Activated CD8-positive, alpha-beta T cell treated with anti-CD3 and anti-CD28 coated beads for 36 hours (primary cell): ENCODE measurements at regions not wholly inside any gene's neighbourhood (a gene's known extent, or its start where the extent isn't known, plus 50 kb on each side); places are given as distances from the start of the nearest gene placed in this dataset.

ENCODE experiments used
- ATAC-seq: fragments of 200-7000 bp; cut with Tn5 transposase; one replicate; pipeline ENCODE4 v1.10.0; 2021; ENCODE audit warnings: mild to moderate bottlenecking, moderate library complexity
- CTCF ChIA-PET: fragments of 350-600 bp; sonication (Branson Sonifier 250); formaldehyde crosslinking; loops from one replicate; lab custom pipeline; 2021; ENCODE audit warnings: antibody characterized with exemption; lab: Charles Lee
- POLR2A ChIA-PET: fragments of 350-600 bp; sonication (Branson Sonifier 250); formaldehyde crosslinking; loops from one replicate; lab custom pipeline; 2021; ENCODE audit warnings: antibody characterized with exemption; lab: Charles Lee
- DNase-seq: peaks from one replicate; pipeline ENCODE4 v3.0.0-alpha.2; 2020
- H3K27ac Mint-ChIP-seq: one replicate; pipeline ENCODE4 v1.8.0; 2021; ENCODE audit warnings: mild to moderate bottlenecking, mixed read lengths
- H3K27me3 Mint-ChIP-seq: one replicate; pipeline ENCODE4 v1.8.0; 2021; ENCODE audit warnings: mixed read lengths
- H3K36me3 Mint-ChIP-seq: one replicate; pipeline ENCODE4 v1.8.0; 2021; ENCODE audit warnings: low read depth, mixed read lengths
- H3K4me1 Mint-ChIP-seq: one replicate; pipeline ENCODE4 v1.8.0; 2021; ENCODE audit warnings: low read depth, mixed read lengths
- H3K4me3 Mint-ChIP-seq: one replicate; pipeline ENCODE4 v1.8.0; 2021; ENCODE audit warnings: mild to moderate bottlenecking, moderate library complexity, mixed read lengths
- H3K9me3 Mint-ChIP-seq: one replicate; pipeline ENCODE4 v1.8.0; 2021; ENCODE audit warnings: mixed read lengths
- CTCF ChIP-seq: fragments of 200-600 bp; IDR thresholded peaks from one replicate; pipeline ENCODE4 v1.8.0; 2022; ENCODE audit warnings: antibody characterized with exemption, mild to moderate bottlenecking
- intact Hi-C: fragments of 100-400 bp; cut with micrococcal nuclease; formaldehyde crosslinking; loops from one replicate; pipeline ENCODE4 v1.10.0; 2022

GRCh38 chr2:2919026-2919425, 458.6 kb downstream of the EIPR1 start:
- Mint-ChIP-seq H3K4me3 (no peak overlapping the region), H3K27ac (no peak overlapping the region), H3K4me1 (no peaks in the 10 kb centered on the region), H3K27me3 (peaks cover 6% of the 10 kb centered on the region), H3K36me3 (no peaks in the 10 kb centered on the region), H3K9me3 (peaks cover 2% of the 10 kb centered on the region)
- DNase-seq (no peak), ATAC-seq (no peak)
- no peak for TF ChIP-seq CTCF
- intact Hi-C loops = no loop called here
- CTCF ChIA-PET = no interaction called here
- POLR2A ChIA-PET = no interaction called here

- Mint-ChIP-seq H3K4me1 (no peaks in the 10 kb centered on the region), H3K9me3 (peaks cover 2% of the 10 kb centered on the region), H3K27me3 (peaks cover 6% of the 10 kb centered on the region), H3K27ac (no peak overlapping the region), H3K36me3 (no peaks in the 10 kb centered on the region), H3K4me3 (no peak overlapping the region)
- intact Hi-C loops = no loop called here
- CTCF ChIA-PET = no interaction called here
- ATAC-seq (no peak), DNase-seq (no peak)
- no peak for TF ChIP-seq CTCF
- POLR2A ChIA-PET = no interaction called here
Observed at GRCh38 chr2:2916621-2917020, 461.0 kb downstream of the EIPR1 start.

DNA sequence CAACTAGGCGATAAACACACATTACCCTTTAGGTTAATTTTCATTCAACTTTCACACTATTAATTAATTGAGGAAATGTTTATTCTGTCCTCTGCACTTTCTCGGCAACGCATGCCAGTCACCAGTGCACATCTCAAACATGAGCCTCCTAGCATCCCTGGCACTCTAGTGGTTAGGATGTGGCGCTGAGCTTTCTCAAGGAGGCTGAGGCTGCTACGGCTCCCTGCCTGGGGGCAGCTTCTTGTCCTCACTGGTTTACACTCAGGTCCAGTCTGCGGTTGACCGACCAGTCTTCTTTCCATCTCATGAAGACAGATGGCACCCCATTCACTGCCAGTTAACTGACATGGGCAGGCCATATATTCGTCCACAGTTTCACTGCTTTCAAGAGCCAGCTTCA, 463.4 kb downstream of the EIPR1 start:
- TF ChIP-seq CTCF = no peak
- ChIA-PET CTCF (no interaction called here), POLR2A (no interaction called here)
- H3K9me3 Mint-ChIP-seq = peaks cover 2% of the 10 kb centered on the region
- no peak overlapping the region for H3K27ac Mint-ChIP-seq
- no peak overlapping the region for H3K4me3 Mint-ChIP-seq
- peaks cover 8% of the 10 kb centered on the region for H3K27me3 Mint-ChIP-seq
- intact Hi-C loops = no loop called here
- H3K4me1 Mint-ChIP-seq = no peaks in the 10 kb centered on the region
- ATAC-seq = no peak
- H3K36me3 Mint-ChIP-seq = no peaks in the 10 kb centered on the region
- DNase-seq = no peak

- DNase-seq (no peak), ATAC-seq (no peak)
- no peak overlapping the region for H3K27ac Mint-ChIP-seq
- peaks cover 6% of the 10 kb centered on the region for H3K27me3 Mint-ChIP-seq
- no peaks in the 10 kb centered on the region for H3K36me3 Mint-ChIP-seq
- H3K4me3 Mint-ChIP-seq = no peak overlapping the region
- TF ChIP-seq CTCF = no peak
- no peaks in the 10 kb centered on the region for H3K4me1 Mint-ChIP-seq
- peaks cover 2% of the 10 kb centered on the region for H3K9me3 Mint-ChIP-seq
- ChIA-PET CTCF (no interaction called here), POLR2A (no interaction called here)
- intact Hi-C loops = no loop called here
Observed at GRCh38 chr2:2913601-2914120, 464.0 kb downstream of the EIPR1 start.

DNA sequence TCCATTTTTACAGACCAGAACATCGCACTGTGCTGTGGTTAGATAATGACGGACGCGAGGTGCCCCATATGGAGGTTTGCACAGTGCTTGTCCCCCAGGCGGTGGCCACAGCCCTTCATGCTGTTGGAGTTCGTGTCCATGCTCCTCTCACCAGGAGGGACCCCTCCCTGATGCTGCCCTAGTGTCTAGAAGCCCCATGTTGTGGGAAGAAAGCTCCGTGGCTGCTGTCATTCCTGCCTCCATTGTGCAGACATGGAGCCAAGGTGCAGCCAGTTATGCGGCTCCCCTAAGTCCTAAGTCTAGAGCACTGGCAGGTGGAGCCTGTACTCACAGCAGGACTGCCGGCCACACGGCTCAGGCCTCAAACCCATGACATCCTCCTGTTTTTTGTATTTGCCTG, 464.9 kb downstream of the EIPR1 start:
- no peak overlapping the region for H3K4me3 Mint-ChIP-seq
- ATAC-seq (no peak), DNase-seq (no peak)
- no peaks in the 10 kb centered on the region for H3K4me1 Mint-ChIP-seq
- TF ChIP-seq CTCF = no peak
- POLR2A ChIA-PET = no interaction called here
- H3K27me3 Mint-ChIP-seq = peaks cover 6% of the 10 kb centered on the region
- peaks cover 2% of the 10 kb centered on the region for H3K9me3 Mint-ChIP-seq
- H3K36me3 Mint-ChIP-seq = no peaks in the 10 kb centered on the region
- CTCF ChIA-PET = no interaction called here
- no peak overlapping the region for H3K27ac Mint-ChIP-seq
- intact Hi-C loops = no loop called here
